ENCODE measurements at regions not wholly inside any gene's neighbourhood (a gene's known extent, or its start where the extent isn't known, plus 50 kb on each side); places are given as distances from the start of the nearest gene placed in this dataset.

GRCh38 chr6:87916446-87916845, 131.2 kb upstream of the SPACA1 start:
- no peak for DNase-seq (ENCODE audit: low spot score)
- in situ Hi-C loops (cut with HindIII; ENCODE audit: low sequenced_read_pairs) = no loop called here

GRCh38 chr6:87914637-87915395, 132.8 kb upstream of the SPACA1 start:
- no peak for DNase-seq (ENCODE audit: low spot score)
- in situ Hi-C loops (cut with HindIII; ENCODE audit: low sequenced_read_pairs) = no loop called here

- DNase-seq (ENCODE audit: low spot score) = no peak
- in situ Hi-C loops (cut with HindIII; ENCODE audit: low sequenced_read_pairs) = no loop called here
These were observed 133.7 kb upstream of the SPACA1 start for GRCh38 chr6:87913974-87914373.

- no peak for DNase-seq (ENCODE audit: low spot score)
- in situ Hi-C loops (cut with HindIII; ENCODE audit: low sequenced_read_pairs) = no loop called here
These were observed 135.5 kb upstream of the SPACA1 start for GRCh38 chr6:87912102-87912501.

- DNase-seq (ENCODE audit: low spot score) = no peak
- in situ Hi-C loops (cut with HindIII; ENCODE audit: low sequenced_read_pairs) = no loop called here
These were observed 137.8 kb upstream of the SPACA1 start for GRCh38 chr6:87909849-87910248.

DNA sequence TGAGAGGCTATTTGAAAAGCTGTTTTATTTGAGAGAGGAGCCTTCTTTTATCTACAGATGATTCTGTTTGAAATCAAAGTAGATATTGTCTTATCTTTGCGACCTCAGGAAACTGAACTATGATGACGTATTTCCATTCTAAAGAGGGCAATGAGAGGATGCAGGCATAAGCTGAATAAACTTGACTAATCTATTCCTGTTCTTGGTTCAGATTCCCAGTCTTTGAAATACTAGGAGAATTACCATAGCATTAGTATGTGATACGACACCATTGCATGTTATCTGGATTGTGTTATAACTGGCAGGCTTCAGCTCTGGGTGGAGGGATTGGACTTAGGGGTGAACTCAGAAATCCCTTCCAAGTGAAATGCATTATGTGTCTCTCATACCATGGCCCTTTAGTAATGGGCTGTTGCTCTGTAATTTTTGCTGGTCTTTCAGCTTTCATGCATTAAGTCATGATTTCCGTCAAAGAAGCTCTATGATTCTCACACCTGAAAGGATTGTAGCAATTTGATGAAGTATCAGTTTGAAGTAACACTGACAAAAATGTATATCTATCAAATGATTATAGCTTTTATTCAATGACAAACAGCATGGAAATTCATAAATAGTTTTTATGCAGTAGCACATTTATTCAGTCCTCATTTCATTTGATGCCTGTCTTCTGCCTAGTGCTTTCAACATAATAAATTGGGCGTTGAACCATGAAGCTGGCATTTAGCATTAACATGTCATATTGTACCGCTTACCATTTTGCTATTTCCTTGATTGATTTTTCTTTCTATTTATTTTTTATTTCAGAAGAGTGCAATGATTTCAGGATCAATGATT, 138.4 kb upstream of the SPACA1 start:
- no peak for DNase-seq (ENCODE audit: low spot score)
- in situ Hi-C loops (cut with HindIII; ENCODE audit: low sequenced_read_pairs) = no loop called here

DNA sequence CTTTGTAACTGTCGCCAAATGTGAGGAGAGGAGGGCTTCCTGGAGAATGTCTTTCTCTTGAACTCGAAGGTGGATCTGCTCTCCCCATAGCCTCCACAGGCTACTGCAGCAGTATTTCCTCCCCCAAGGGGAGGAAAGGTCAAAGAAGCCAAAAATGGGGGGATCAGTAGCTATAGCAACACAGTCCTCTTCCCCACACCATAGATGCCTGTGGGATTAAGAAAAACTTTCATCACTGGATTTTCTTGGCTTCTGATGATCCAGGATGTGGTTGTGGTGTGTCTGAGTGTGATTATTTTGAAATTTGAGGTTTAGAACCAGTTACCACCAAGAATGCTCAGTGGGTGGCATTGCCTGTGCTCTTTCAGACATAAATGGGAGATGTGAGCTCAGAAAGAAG, 140.1 kb upstream of the SPACA1 start:
- in situ Hi-C loops (cut with HindIII; ENCODE audit: low sequenced_read_pairs) = no loop called here

GRCh38 chr6:87905101-87905641, 142.5 kb upstream of the SPACA1 start:
- DNase-seq (ENCODE audit: low spot score) = no peak
- in situ Hi-C loops (cut with HindIII; ENCODE audit: low sequenced_read_pairs) = no loop called here

More for the DNA sequence above, 140.1 kb upstream of the SPACA1 start:
- DNase-seq (ENCODE audit: low spot score) = no peak

GRCh38 chr6:87904011-87904410, 143.6 kb upstream of the SPACA1 start:
- in situ Hi-C loops (cut with HindIII; ENCODE audit: low sequenced_read_pairs) = no loop called here
- no peak for DNase-seq (ENCODE audit: low spot score)

GRCh38 chr6:87903323-87903722, 144.3 kb upstream of the SPACA1 start:
- no peak for DNase-seq (ENCODE audit: low spot score)
- in situ Hi-C loops (cut with HindIII; ENCODE audit: low sequenced_read_pairs) = no loop called here

DNA sequence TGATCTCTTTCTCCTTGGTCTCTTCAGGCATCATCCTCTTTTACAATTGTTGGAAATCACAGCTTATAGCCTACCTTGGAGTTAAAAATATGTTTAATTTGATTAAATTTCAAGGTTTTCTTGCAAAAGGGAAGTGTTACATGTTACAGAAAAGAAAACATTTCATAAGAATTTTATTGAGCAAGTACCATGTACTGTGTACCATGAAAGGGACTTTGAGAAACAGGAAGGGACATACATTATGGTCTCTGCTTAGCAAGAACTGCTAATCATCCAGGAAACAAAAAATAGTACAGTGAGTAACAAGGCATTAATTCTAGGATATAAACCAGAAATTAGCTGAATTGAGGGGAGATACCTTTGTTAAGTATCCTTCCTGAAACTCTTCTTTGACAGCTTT, 145.3 kb upstream of the SPACA1 start:
- DNase-seq (ENCODE audit: low spot score) = no peak
- in situ Hi-C loops (cut with HindIII; ENCODE audit: low sequenced_read_pairs) = no loop called here

- no peak for DNase-seq (ENCODE audit: low spot score)
- in situ Hi-C loops (cut with HindIII; ENCODE audit: low sequenced_read_pairs) = no loop called here
These were observed 146.0 kb upstream of the SPACA1 start for GRCh38 chr6:87901613-87902012.

DNA sequence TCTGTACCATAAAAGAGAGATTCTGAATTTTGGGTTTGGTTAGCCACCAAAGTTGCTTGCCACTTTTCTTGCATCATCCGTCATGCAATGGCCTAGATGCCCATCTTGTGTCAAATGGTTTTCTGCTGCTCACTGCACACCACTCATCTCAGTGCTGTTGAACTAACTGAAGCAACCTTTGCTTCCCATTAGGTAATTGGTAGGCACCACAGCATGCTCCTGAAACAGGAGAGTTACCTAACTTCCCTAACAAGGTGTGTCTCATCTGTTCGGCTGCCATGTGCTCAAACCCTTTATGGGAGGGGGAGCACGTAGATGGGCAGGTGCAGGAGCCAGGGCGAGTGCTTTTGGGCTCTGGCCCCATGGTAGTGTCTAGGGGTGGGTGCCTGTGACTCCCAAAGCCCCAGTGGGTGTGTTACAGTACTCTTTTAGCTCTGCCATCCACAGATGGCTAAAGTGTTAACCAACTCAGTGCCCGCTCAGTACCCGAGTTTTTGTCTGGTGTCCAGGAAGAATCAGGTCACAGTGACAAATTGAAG, 147.4 kb upstream of the SPACA1 start:
- in situ Hi-C loops (cut with HindIII; ENCODE audit: low sequenced_read_pairs) = no loop called here
- no peak for DNase-seq (ENCODE audit: low spot score)

DNA sequence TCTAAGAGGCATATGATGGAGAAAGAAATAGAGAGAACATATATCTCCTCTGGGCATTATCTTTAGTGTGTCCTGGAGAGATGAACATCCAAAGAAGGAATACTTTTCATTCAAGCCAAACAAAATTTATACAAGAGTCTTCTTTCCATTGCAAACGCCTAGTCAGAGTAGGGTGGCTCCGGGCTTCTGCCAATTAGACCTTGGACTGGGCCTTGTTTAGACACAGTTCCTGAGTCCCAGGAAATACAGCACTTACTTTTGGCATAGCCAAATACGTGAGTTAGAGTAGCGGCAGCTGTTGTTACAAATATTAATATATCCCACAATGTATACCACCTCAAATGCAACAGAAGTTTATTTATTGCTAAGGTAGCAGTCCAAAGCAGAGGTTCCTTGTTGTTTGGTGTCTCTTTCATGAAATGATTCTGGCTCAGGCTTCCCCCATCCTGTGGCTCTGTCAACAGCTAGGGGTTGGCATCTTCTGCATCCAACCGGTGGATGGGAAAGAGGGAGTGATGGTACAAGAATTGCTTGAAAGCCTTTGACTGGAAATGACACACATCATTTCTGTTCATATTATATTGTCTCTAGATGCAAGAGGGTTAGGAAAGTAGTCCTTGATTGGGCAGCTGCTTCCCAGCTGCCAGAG, 148.0 kb upstream of the SPACA1 start:
- DNase-seq (ENCODE audit: low spot score) = no peak
- in situ Hi-C loops (cut with HindIII; ENCODE audit: low sequenced_read_pairs) = no loop called here

DNA sequence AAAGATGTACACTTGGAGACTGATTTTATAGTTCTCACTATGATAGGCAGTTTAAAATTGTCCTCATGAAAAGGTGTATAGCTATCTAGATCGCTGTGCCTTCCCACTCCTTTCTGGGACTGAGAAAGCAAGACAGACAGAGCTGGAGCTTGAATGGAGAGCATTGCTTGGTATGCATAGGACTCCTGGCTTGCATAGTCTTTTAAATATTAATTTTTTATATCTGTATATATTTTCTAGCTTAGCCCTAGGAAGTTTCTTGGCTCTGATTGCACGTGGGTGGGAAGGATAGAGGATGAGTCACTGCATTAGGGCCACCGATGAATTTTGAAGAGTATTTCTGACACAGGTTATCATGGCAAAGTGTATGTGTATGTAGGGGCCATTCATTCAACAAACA, 150.0 kb upstream of the SPACA1 start:
- DNase-seq (ENCODE audit: low spot score) = no peak
- in situ Hi-C loops (cut with HindIII; ENCODE audit: low sequenced_read_pairs) = no loop called here

- in situ Hi-C loops (cut with HindIII; ENCODE audit: low sequenced_read_pairs) = no loop called here
- DNase-seq (ENCODE audit: low spot score) = no peak
These were observed 150.6 kb upstream of the SPACA1 start for GRCh38 chr6:87897013-87897412.

DNA sequence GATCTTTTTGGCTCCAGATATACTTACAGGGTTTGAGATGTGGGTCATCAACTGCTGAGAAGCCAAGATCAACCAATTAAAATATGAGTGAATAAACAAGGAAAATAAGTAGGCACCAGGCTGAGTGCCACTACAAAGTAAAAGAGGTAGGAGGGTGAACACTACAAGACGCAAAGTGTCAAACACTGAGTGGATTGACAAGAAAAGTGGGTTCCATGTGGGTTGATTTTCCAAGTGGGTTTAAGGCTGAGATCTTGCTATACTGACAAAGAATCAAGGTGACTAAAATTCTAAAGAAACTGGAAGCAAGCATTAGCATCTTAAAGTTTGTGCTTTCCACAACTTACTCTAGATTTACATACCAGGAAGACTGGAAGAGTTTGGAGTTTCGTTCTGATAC, 160.4 kb upstream of the SPACA1 start:
- in situ Hi-C loops (cut with HindIII; ENCODE audit: low sequenced_read_pairs) = no loop called here
- no peak for DNase-seq (ENCODE audit: low spot score)

- in situ Hi-C loops (cut with HindIII; ENCODE audit: low sequenced_read_pairs) = no loop called here
- no peak for DNase-seq (ENCODE audit: low spot score)
These were observed 163.4 kb upstream of the SPACA1 start for GRCh38 chr6:87884203-87884602.

- in situ Hi-C loops (cut with HindIII; ENCODE audit: low sequenced_read_pairs) = no loop called here
- DNase-seq (ENCODE audit: low spot score) = no peak
These were observed 166.2 kb upstream of the SPACA1 start for GRCh38 chr6:87881342-87881895.
